ENCODE measurements at regions not wholly inside any gene's neighbourhood (a gene's known extent, or its start where the extent isn't known, plus 50 kb on each side); places are given as distances from the start of the nearest gene placed in this dataset.

GRCh38 chr15:47194718-47195117, 522.6 kb upstream of the SEMA6D start:
- TF ChIP-seq CTCF (IDR thresholded peaks at IDR 0.05; ENCODE audit: low read length), result peak; percentile 37; the same call in 1 of the 2 replicates
- TF ChIP-seq EZH2 (IDR thresholded peaks at IDR 0.05; ENCODE audit: borderline replicate concordance, low read length), result no peak
